ENCODE measurements at regions not wholly inside any gene's neighbourhood (a gene's known extent, or its start where the extent isn't known, plus 50 kb on each side); places are given as distances from the start of the nearest gene placed in this dataset.

DNA sequence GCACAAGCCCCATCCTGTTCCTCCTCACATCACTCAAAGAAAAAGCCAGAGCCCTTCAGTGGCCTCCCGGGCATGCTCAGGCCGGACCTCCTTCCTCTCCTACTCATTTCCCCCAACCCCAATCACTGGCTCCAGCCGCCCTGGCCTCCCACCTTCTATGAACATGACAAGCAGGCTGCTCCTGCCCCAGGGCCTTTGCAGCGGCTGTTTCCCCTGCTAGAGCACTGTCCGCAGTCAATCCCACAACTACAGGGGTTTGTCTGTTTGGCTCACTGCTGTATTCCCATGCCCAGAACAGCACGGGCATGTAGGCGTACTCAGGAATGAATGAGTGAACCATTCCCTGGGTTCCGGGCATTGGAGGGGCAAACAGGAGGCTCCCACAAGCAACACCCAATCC is 139.8 kb upstream of the PRR20G start (continued):
- TF ChIP-seq AR (CRISPR knock-in tag; IDR thresholded peaks at IDR 0.05): no peak
- TF ChIP-seq, protein P1, sequence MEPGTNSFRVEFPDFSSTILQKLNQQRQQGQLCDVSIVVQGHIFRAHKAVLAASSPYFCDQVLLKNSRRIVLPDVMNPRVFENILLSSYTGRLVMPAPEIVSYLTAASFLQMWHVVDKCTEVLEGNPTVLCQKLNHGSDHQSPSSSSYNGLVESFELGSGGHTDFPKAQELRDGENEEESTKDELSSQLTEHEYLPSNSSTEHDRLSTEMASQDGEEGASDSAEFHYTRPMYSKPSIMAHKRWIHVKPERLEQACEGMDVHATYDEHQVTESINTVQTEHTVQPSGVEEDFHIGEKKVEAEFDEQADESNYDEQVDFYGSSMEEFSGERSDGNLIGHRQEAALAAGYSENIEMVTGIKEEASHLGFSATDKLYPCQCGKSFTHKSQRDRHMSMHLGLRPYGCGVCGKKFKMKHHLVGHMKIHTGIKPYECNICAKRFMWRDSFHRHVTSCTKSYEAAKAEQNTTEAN (CRISPR knock-in tag; IDR thresholded peaks at IDR 0.05): no peak

DNA sequence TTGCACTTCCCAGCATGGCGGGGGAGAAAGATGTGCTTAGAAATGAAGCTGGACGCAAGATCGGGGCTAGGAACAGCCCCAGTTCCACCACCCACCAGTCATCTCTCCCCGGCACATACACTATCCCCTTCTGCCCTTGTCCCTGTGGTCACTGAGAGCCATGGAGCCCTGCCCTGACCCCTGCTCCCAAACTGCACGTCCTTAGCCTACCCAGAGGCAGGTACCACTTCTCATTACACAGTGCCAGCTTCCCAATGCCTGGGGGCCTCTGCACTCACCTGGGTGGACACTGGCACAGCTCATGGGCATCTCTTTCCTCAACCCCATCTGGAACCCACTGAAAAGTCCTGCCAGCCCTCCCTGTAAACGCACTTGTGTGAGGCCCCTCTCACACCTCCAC is 139.3 kb upstream of the PRR20G start:
- H3K4me1 Mint-ChIP-seq: peaks cover 36% of the 10 kb centered on the region
- H3K36me3 Mint-ChIP-seq: no peaks in the 10 kb centered on the region
- ChIA-PET CTCF (interaction anchor here (0.8 to 1.0 kb wide), 2 partner anchors 47 to 52 kb away, joined by 3 read pairs; no protein-coding TSS in a partner anchor), POLR2A (no interaction called here)
- no peak overlapping the region for H3K27ac Mint-ChIP-seq
- peaks cover 4% of the 10 kb centered on the region; the same call in 1 of the 2 replicates for H3K9me3 Mint-ChIP-seq
- H3K27me3 Mint-ChIP-seq (ENCODE audit: low read depth): peaks cover 8% of the 10 kb centered on the region
- no peak overlapping the region for H3K4me3 Mint-ChIP-seq
- no peak for DNase-seq (ENCODE audit: low spot score)
- no peak for ATAC-seq
- TF ChIP-seq RELA (CRISPR knock-in tag; IDR thresholded peaks at IDR 0.05; ENCODE audit: borderline replicate concordance): no peak

- no peak overlapping the region for H3K27ac Mint-ChIP-seq
- DNase-seq (ENCODE audit: low spot score) (no peak), ATAC-seq (no peak)
- peaks cover 38% of the 10 kb centered on the region for H3K4me1 Mint-ChIP-seq
- no peaks in the 10 kb centered on the region for H3K36me3 Mint-ChIP-seq
- ChIA-PET POLR2A (no interaction called here), CTCF (interaction anchor here (0.8 to 1.8 kb wide), 4 partner anchors 29 to 53 kb away, joined by 3 to 6 read pairs (median 4); no protein-coding TSS in a partner anchor)
- peaks cover 8% of the 10 kb centered on the region for H3K27me3 Mint-ChIP-seq (ENCODE audit: low read depth)
- peaks cover 1% of the 10 kb centered on the region; the same call in 1 of the 2 replicates for H3K9me3 Mint-ChIP-seq
- H3K4me3 Mint-ChIP-seq: no peak overlapping the region
- TF ChIP-seq TP53 (CRISPR knock-in tag; IDR thresholded peaks at IDR 0.05) (no peak), ZNF671 (CRISPR knock-in tag; IDR thresholded peaks at IDR 0.05) (no peak), ZNF263 (CRISPR knock-in tag; IDR thresholded peaks at IDR 0.05; ENCODE audit: low read depth) (no peak)
- TF ChIP-seq, protein P2, sequence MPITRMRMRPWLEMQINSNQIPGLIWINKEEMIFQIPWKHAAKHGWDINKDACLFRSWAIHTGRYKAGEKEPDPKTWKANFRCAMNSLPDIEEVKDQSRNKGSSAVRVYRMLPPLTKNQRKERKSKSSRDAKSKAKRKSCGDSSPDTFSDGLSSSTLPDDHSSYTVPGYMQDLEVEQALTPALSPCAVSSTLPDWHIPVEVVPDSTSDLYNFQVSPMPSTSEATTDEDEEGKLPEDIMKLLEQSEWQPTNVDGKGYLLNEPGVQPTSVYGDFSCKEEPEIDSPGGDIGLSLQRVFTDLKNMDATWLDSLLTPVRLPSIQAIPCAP (CRISPR knock-in tag; IDR thresholded peaks at IDR 0.05): no peak
These were observed 138.8 kb upstream of the PRR20G start for GRCh38 chr3:127426444-127427153.

DNA sequence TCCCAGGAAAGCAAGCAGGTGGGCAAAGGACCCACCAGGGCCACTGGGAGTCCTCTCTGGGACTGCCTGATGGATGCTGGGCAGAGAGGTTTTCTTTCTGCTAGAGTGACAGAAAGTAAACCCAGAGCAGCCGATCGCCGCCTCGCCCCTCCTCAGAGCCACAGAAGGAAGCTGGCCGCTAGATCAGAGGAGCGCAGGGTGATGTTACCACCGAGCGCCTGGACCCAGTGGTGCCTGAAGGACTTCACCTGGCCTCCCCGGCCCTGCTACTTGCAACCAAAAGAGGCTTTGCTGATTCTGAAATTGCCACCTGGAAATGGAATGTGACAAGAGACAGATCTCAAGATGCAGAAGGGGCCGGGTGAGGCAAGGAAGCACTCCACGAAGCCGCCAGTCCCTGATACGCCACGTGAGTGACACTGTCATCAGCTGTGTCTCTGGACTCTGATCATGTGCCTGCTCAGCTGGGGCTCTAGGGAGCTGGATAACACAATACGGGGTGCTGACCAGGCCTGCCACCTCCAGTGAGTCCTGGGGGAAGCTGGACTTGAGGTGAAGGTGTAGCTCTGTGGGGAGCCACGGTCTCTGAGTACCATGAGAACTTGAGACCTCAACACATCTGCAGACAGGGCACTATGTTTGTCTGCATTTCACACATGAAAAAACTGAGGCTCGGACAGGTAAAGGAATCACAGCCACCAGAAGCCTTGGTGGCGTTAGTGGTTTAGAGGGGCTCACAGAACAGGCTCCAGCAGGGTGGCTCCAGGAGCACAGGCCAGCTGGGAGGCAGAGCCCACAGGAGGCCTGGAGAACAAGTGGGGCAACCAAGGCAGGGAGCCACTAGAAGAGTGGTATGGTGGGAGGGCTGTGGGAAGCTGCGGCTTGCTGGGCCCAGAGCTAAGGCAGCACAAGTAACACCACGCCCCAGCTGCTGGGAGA is 137.9 kb upstream of the PRR20G start:
- CTCF ChIA-PET: interaction anchor here (1.0 to 1.8 kb wide), 3 partner anchors 30 to 52 kb away, joined by 3 to 6 read pairs (median 4); no protein-coding TSS in a partner anchor
- TF ChIP-seq NFYB (CRISPR knock-in tag; conservative IDR thresholded peaks at IDR 0.05; ENCODE audit: low read depth) (no peak), ZSCAN18 (CRISPR knock-in tag; IDR thresholded peaks at IDR 0.05) (no peak), ZNF121 (CRISPR knock-in tag; IDR thresholded peaks at IDR 0.05) (no peak), SMAD4 (CRISPR knock-in tag; IDR thresholded peaks at IDR 0.05) (no peak), OVOL2 (CRISPR knock-in tag; IDR thresholded peaks at IDR 0.05; ENCODE audit: borderline replicate concordance) (no peak), ZNF532 (CRISPR knock-in tag; IDR thresholded peaks at IDR 0.05; ENCODE audit: borderline replicate concordance) (no peak), ATF1 (CRISPR knock-in tag; IDR thresholded peaks at IDR 0.05) (no peak), NFATC4 (CRISPR knock-in tag; IDR thresholded peaks at IDR 0.05) (no peak)
- TF ChIP-seq, protein P3, sequence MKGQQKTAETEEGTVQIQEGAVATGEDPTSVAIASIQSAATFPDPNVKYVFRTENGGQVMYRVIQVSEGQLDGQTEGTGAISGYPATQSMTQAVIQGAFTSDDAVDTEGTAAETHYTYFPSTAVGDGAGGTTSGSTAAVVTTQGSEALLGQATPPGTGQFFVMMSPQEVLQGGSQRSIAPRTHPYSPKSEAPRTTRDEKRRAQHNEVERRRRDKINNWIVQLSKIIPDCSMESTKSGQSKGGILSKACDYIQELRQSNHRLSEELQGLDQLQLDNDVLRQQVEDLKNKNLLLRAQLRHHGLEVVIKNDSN (CRISPR knock-in tag; IDR thresholded peaks at IDR 0.05): no peak

More for the DNA sequence above, 137.9 kb upstream of the PRR20G start:
- ATAC-seq: no peak
- H3K4me3 Mint-ChIP-seq: no peak overlapping the region
- peaks cover 8% of the 10 kb centered on the region for H3K27me3 Mint-ChIP-seq (ENCODE audit: low read depth)
- no peak for DNase-seq (ENCODE audit: low spot score)
- no peak overlapping the region for H3K27ac Mint-ChIP-seq
- POLR2A ChIA-PET: no interaction called here
- no peaks in the 10 kb centered on the region for H3K9me3 Mint-ChIP-seq
- no peaks in the 10 kb centered on the region for H3K36me3 Mint-ChIP-seq
- H3K4me1 Mint-ChIP-seq: peaks cover 38% of the 10 kb centered on the region

All from WTC11 (cell line).